Right lobe of liver (tissue), 4 donors: ENCODE measurements at regions not wholly inside any gene's neighbourhood (a gene's known extent, or its start where the extent isn't known, plus 50 kb on each side); places are given as distances from the start of the nearest gene placed in this dataset.

Experiments
- POLR2A ChIP-seq: fragments of 450-650 bp; IDR thresholded peaks from one replicate; pipeline ENCODE4 v1.6.1; 2017; ENCODE audit warnings: antibody characterized with exemption, mild to moderate bottlenecking
- TF ChIP-seq, protein P1 (sequence below), 4 donors: fragments of 200-600 bp in 3 of 4; fragments of 450-650 bp in 1 of 4; IDR thresholded peaks; one replicate each; pipeline versions ENCODE4 v1.5.1 to v1.8.0; 2016 to 2022; ENCODE audit warnings: antibody characterized with exemption in 4 of 4, mild to moderate bottlenecking in 2 of 4
- donor health status: DM: no; HTN: no; CAD: no.
- donor health status: DM: no; HTN: no; CAD: no.
- donor health status: DM: no; HTN: yes; CAD: no.

DNA sequence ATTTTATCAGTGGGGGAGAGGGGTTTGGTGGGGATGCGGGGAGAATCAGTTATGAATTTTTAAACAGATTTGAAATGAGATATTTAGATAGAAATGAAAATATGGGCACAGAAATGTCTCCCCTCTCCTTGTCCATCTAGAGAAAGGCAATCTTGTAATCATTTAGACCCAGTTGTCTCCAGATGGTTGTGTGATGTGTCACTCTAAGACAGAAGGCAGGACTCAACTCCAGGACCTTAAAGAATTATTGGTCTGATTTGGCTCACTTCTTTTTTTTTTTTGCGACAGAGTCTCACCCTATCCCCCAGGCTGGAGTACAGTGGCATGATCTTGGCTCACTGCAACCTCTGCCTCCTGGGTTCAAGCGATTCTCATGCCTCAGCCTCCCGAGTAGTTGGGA, 77.2 kb downstream of the EOMES start:
- TF ChIP-seq, protein P1, sequence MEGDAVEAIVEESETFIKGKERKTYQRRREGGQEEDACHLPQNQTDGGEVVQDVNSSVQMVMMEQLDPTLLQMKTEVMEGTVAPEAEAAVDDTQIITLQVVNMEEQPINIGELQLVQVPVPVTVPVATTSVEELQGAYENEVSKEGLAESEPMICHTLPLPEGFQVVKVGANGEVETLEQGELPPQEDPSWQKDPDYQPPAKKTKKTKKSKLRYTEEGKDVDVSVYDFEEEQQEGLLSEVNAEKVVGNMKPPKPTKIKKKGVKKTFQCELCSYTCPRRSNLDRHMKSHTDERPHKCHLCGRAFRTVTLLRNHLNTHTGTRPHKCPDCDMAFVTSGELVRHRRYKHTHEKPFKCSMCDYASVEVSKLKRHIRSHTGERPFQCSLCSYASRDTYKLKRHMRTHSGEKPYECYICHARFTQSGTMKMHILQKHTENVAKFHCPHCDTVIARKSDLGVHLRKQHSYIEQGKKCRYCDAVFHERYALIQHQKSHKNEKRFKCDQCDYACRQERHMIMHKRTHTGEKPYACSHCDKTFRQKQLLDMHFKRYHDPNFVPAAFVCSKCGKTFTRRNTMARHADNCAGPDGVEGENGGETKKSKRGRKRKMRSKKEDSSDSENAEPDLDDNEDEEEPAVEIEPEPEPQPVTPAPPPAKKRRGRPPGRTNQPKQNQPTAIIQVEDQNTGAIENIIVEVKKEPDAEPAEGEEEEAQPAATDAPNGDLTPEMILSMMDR (IDR thresholded peaks at IDR 0.05), result no peak
- no peak for TF ChIP-seq POLR2A
